GM23338 (cell line): ENCODE measurements at regions not wholly inside any gene's neighbourhood (a gene's known extent, or its start where the extent isn't known, plus 50 kb on each side); places are given as distances from the start of the nearest gene placed in this dataset.

Experiments used
- ATAC-seq: fragments of 200-7000 bp; cut with Tn5 transposase; 3 replicates; pipeline ENCODE4 v1.9.1; 2020
- DNase-seq: peaks from one replicate; pipeline ENCODE4 v3.0.0-alpha.2; 2015; ENCODE audit warnings: low spot score
- H2AFZ ChIP-seq: fragments of 200-600 bp; sonication (generic); 2 replicates; pipeline ENCODE4 v1.8.0; 2016; ENCODE audit warnings: antibody characterized with exemption, mild to moderate bottlenecking, moderate library complexity
- H3F3A ChIP-seq: fragments of 200-600 bp; sonication (generic); replicated peaks from 2 replicates; pipeline ENCODE4 v1.8.0; 2017; ENCODE audit warnings: antibody characterized with exemption, mixed run types, low read depth
- H3K27ac ChIP-seq: fragments of 200-600 bp; sonication (generic); 2 replicates; pipeline ENCODE4 v1.6.1; 2016; ENCODE audit warnings: low read depth
- H3K27me3 ChIP-seq: fragments of 200-600 bp; sonication (generic); 2 replicates; pipeline ENCODE4 v1.8.0; 2016; ENCODE audit warnings: mild to moderate bottlenecking, mixed run types, moderate library complexity; ENCODE audit not compliant: insufficient read depth
- H3K36me3 ChIP-seq: fragments of 200-600 bp; sonication (generic); 2 replicates; pipeline ENCODE4 v1.8.0; 2016; ENCODE audit warnings: mild to moderate bottlenecking; ENCODE audit not compliant: insufficient read depth
- H3K4me1 ChIP-seq: fragments of 200-600 bp; sonication (generic); 2 replicates; pipeline ENCODE4 v1.8.0; 2016; ENCODE audit warnings: mild to moderate bottlenecking, moderate library complexity; ENCODE audit not compliant: insufficient read depth
- H3K4me2 ChIP-seq: fragments of 200-600 bp; sonication (generic); 2 replicates; pipeline ENCODE4 v1.7.1; 2017; ENCODE audit warnings: mixed run types
- H3K4me3 ChIP-seq: fragments of 200-600 bp; sonication (generic); 2 replicates; pipeline ENCODE4 v1.6.1; 2016; ENCODE audit warnings: mixed run types
- H3K79me2 ChIP-seq: fragments of 200-600 bp; sonication (generic); replicated peaks from 2 replicates; pipeline ENCODE4 v1.8.0; 2017; ENCODE audit warnings: mild to moderate bottlenecking; ENCODE audit not compliant: insufficient read depth
- H3K9me2 ChIP-seq: fragments of 200-600 bp; sonication (generic); 2 replicates; pipeline ENCODE4 v1.8.0; 2017; ENCODE audit not compliant: insufficient read depth
- H4K20me1 ChIP-seq: fragments of 200-600 bp; sonication (generic); replicated peaks from 2 replicates; pipeline ENCODE4 v1.8.0; 2017; ENCODE audit warnings: mild to moderate bottlenecking; ENCODE audit not compliant: insufficient read depth
- H3K27ac Mint-ChIP-seq: 2 replicates; pipeline ENCODE4 v1.8.0; 2020; ENCODE audit warnings: inconsistent platforms, mild to moderate bottlenecking, moderate library complexity, mixed read lengths
- H3K27me3 Mint-ChIP-seq: 3 replicates; pipeline ENCODE4 v1.8.0; 2022; ENCODE audit warnings: low read depth, mild to moderate bottlenecking, moderate library complexity, mixed read lengths, inconsistent platforms; ENCODE audit not compliant: insufficient read depth, poor library complexity
- H3K36me3 Mint-ChIP-seq: 3 replicates; pipeline ENCODE4 v1.8.0; 2021; ENCODE audit warnings: low read depth, mild to moderate bottlenecking, inconsistent platforms, moderate library complexity, mixed read lengths
- H3K4me1 Mint-ChIP-seq: 3 replicates; pipeline ENCODE4 v1.8.0; 2020; ENCODE audit warnings: mild to moderate bottlenecking, inconsistent platforms, mixed read lengths
- H3K4me3 Mint-ChIP-seq: 3 replicates; pipeline ENCODE4 v1.8.0; 2021; ENCODE audit warnings: moderate library complexity, mild to moderate bottlenecking, inconsistent platforms, mixed read lengths
- H3K9me3 Mint-ChIP-seq: 3 replicates; pipeline ENCODE4 v1.8.0; 2020; ENCODE audit warnings: moderate library complexity, mild to moderate bottlenecking, inconsistent platforms, mixed read lengths
- ETS1 ChIP-seq: IDR thresholded peaks from 2 replicates; pipeline ENCODE4 v1.6.1; 2016; ENCODE audit warnings: antibody characterized with exemption
- EZH2 ChIP-seq: fragments of 200-600 bp; sonication (generic); IDR thresholded peaks from one replicate; pipeline ENCODE4 v1.8.0; 2017; ENCODE audit warnings: antibody characterized with exemption, mild to moderate bottlenecking, low read depth; ENCODE audit not compliant: unreplicated experiment
- EZH2phosphoT487 ChIP-seq: fragments of 200-600 bp; sonication (generic); IDR thresholded peaks from one replicate; pipeline ENCODE4 v1.8.1; 2018; ENCODE audit warnings: antibody characterized with exemption; ENCODE audit not compliant: unreplicated experiment
- JUNB ChIP-seq: IDR thresholded peaks from one replicate; pipeline ENCODE4 v1.6.1; 2016; ENCODE audit warnings: antibody characterized with exemption; ENCODE audit not compliant: unreplicated experiment
- NANOG ChIP-seq: IDR thresholded peaks from 2 replicates; pipeline ENCODE4 v1.6.1; 2016; ENCODE audit warnings: antibody characterized with exemption, borderline replicate concordance
- POLR2AphosphoS5 ChIP-seq: IDR thresholded peaks from 2 replicates; pipeline ENCODE4 v1.6.1; 2016; ENCODE audit warnings: antibody characterized with exemption, low read depth
- REST ChIP-seq: IDR thresholded peaks from one replicate; pipeline ENCODE4 v1.6.1; 2018; ENCODE audit warnings: antibody characterized with exemption; ENCODE audit not compliant: unreplicated experiment
- STAT1 ChIP-seq: IDR thresholded peaks from one replicate; pipeline ENCODE4 v1.6.1; 2016; ENCODE audit warnings: antibody characterized with exemption; ENCODE audit not compliant: unreplicated experiment
- ZNF331 ChIP-seq: fragments of 250-450 bp; sonication (Bioruptor Pico); IDR thresholded peaks from 2 replicates; pipeline ENCODE4 v1.5.0; 2020; ENCODE audit warnings: low read depth, mild to moderate bottlenecking, moderate library complexity
- ZNF462 ChIP-seq: fragments of 250-450 bp; sonication (Bioruptor Pico); IDR thresholded peaks from 2 replicates; pipeline ENCODE4 v1.5.0; 2020; ENCODE audit warnings: mild to moderate bottlenecking, moderate library complexity

- Mint-ChIP-seq H3K36me3 (peaks cover 15% of the 10 kb centered on the region; the same call in 2 of the 3 replicates), H3K4me3 (no peak overlapping the region), H3K27me3 (peaks cover 99% of the 10 kb centered on the region), H3K9me3 (peaks cover 47% of the 10 kb centered on the region), H3K27ac (no peak overlapping the region), H3K4me1 (peaks cover 9% of the 10 kb centered on the region; the same call in 1 of the 3 replicates)
- no peak overlapping the region for H3K4me2 ChIP-seq
- H3F3A ChIP-seq, result no peaks in the 10 kb centered on the region
- H4K20me1 ChIP-seq, result peaks cover 3% of the 10 kb centered on the region
- H3K9me2 ChIP-seq, result peaks cover 4% of the 10 kb centered on the region; the same call in 1 of the 2 replicates
- no peak overlapping the region for H3K27ac ChIP-seq
- TF ChIP-seq EZH2phosphoT487, result no peak
- H3K27me3 ChIP-seq, result peaks cover 98% of the 10 kb centered on the region
- H3K4me3 ChIP-seq, result no peak overlapping the region
- no peak overlapping the region for H2AFZ ChIP-seq
- no peaks in the 10 kb centered on the region for H3K4me1 ChIP-seq
- ATAC-seq (no peak), DNase-seq (no peak)
- H3K79me2 ChIP-seq, result no peaks in the 10 kb centered on the region
- no peaks in the 10 kb centered on the region for H3K36me3 ChIP-seq
These were observed 1450.0 kb downstream of the UQCRFS1 start for GRCh38 chr19:27762933-27763332.

- no peaks in the 10 kb centered on the region for H3K9me2 ChIP-seq
- DNase-seq (no peak), ATAC-seq (no peak)
- H4K20me1 ChIP-seq, result peaks cover 3% of the 10 kb centered on the region
- peaks cover 98% of the 10 kb centered on the region for H3K27me3 ChIP-seq
- H3K4me3 ChIP-seq, result no peak overlapping the region
- H3K4me1 Mint-ChIP-seq, result peaks cover 12% of the 10 kb centered on the region
- no peak overlapping the region for H3K4me3 Mint-ChIP-seq
- H3K36me3 Mint-ChIP-seq, result peaks cover 10% of the 10 kb centered on the region; the same call in 2 of the 3 replicates
- H2AFZ ChIP-seq, result no peak overlapping the region
- no peaks in the 10 kb centered on the region for H3F3A ChIP-seq
- no peaks in the 10 kb centered on the region for H3K36me3 ChIP-seq
- H3K4me2 ChIP-seq, result no peak overlapping the region
- H3K27ac ChIP-seq, result no peak overlapping the region
- H3K4me1 ChIP-seq, result no peaks in the 10 kb centered on the region
- no peak overlapping the region for H3K27ac Mint-ChIP-seq
- H3K27me3 Mint-ChIP-seq, result peaks cover 95% of the 10 kb centered on the region
- no peaks in the 10 kb centered on the region for H3K79me2 ChIP-seq
- H3K9me3 Mint-ChIP-seq, result peaks cover 29% of the 10 kb centered on the region; the same call in 2 of the 3 replicates
- TF ChIP-seq POLR2AphosphoS5 (no peak), ETS1 (no peak), EZH2 (no peak), ZNF331 (CRISPR knock-in tag) (no peak), ZNF462 (CRISPR knock-in tag) (no peak), JUNB (no peak), REST (no peak), NANOG (no peak), STAT1 (no peak), EZH2phosphoT487 (no peak)
These were observed 1453.1 kb downstream of the UQCRFS1 start for GRCh38 chr19:27759896-27760295.
